Muscle of leg (tissue), 3 donors: ENCODE measurements at regions not wholly inside any gene's neighbourhood (a gene's known extent, or its start where the extent isn't known, plus 50 kb on each side); places are given as distances from the start of the nearest gene placed in this dataset.

ENCODE experiments used
- DNase-seq: peaks from one replicate; pipeline ENCODE4 v3.0.0; 2013
- H3K27ac ChIP-seq: one replicate; pipeline ENCODE4 v1.5.1; 2013; ENCODE audit warnings: mild to moderate bottlenecking, low read length, control low read depth
- H3K27me3 ChIP-seq: one replicate; pipeline ENCODE4 v1.6.1; 2013; ENCODE audit warnings: low read length; ENCODE audit not compliant: control insufficient read depth, insufficient read depth
- H3K36me3 ChIP-seq: one replicate; pipeline ENCODE4 v1.6.1; 2013; ENCODE audit warnings: low read length; ENCODE audit not compliant: control insufficient read depth, insufficient read depth
- H3K4me1 ChIP-seq: one replicate; pipeline ENCODE4 v1.6.1; 2013; ENCODE audit warnings: low read length; ENCODE audit not compliant: control insufficient read depth, insufficient read depth
- H3K4me3 ChIP-seq: one replicate; pipeline ENCODE4 v1.5.1; 2013; ENCODE audit warnings: low read length, control low read depth
- H3K9me3 ChIP-seq: replicated peaks from 2 replicates; pipeline ENCODE4 v1.6.1; 2013; ENCODE audit warnings: low read depth, low read length; ENCODE audit not compliant: control insufficient read depth
- WGBS: methylation state at CpG from one replicate; pipeline ENCODE4 v1.1.5; 2013; ENCODE audit warnings: missing lambda C conversion rate; ENCODE audit not compliant: insufficient coverage; 5-methylcytosine and 5-hydroxymethylcytosine counted together

GRCh38 chr4:187786190-187786589 lies 209.4 kb upstream of the ZFP42 start:
- H3K9me3 ChIP-seq, result peaks cover 7% of the 10 kb centered on the region
- H3K27ac ChIP-seq, result no peak overlapping the region
- no peaks in the 10 kb centered on the region for H3K36me3 ChIP-seq
- no peak overlapping the region for H3K4me3 ChIP-seq
- H3K4me1 ChIP-seq, result no peaks in the 10 kb centered on the region
- H3K27me3 ChIP-seq, result no peaks in the 10 kb centered on the region
- DNase-seq, result no peak

GRCh38 chr4:187789078-187789477 lies 206.5 kb upstream of the ZFP42 start:
- Histone ChIP-seq H3K36me3 (no peaks in the 10 kb centered on the region), H3K27me3 (no peaks in the 10 kb centered on the region), H3K27ac (no peak overlapping the region), H3K9me3 (peaks cover 7% of the 10 kb centered on the region), H3K4me1 (no peaks in the 10 kb centered on the region), H3K4me3 (no peak overlapping the region)
- DNase-seq, result no peak
- 93% methylated on average over 6 of the region's 9 CpGs for whole genome bisulfite sequencing

GRCh38 chr4:187795737-187796136 lies 199.8 kb upstream of the ZFP42 start:
- H3K4me3 ChIP-seq, result no peak overlapping the region
- no peak for DNase-seq
- H3K36me3 ChIP-seq, result no peaks in the 10 kb centered on the region
- H3K27me3 ChIP-seq, result no peaks in the 10 kb centered on the region
- H3K4me1 ChIP-seq, result no peaks in the 10 kb centered on the region
- peaks cover 11% of the 10 kb centered on the region for H3K9me3 ChIP-seq
- H3K27ac ChIP-seq, result no peak overlapping the region

- Histone ChIP-seq H3K36me3 (no peaks in the 10 kb centered on the region), H3K27me3 (no peaks in the 10 kb centered on the region), H3K4me1 (no peaks in the 10 kb centered on the region), H3K27ac (no peak overlapping the region), H3K4me3 (no peak overlapping the region), H3K9me3 (peaks cover 11% of the 10 kb centered on the region)
- DNase-seq, result no peak
- 91% methylated on average over 6 of the region's 8 CpGs for WGBS
Measured at GRCh38 chr4:187798385-187798784, 197.2 kb upstream of the ZFP42 start.

- Histone ChIP-seq H3K27ac (no peak overlapping the region), H3K4me1 (no peaks in the 10 kb centered on the region), H3K9me3 (peaks cover 11% of the 10 kb centered on the region), H3K27me3 (no peaks in the 10 kb centered on the region), H3K4me3 (no peak overlapping the region), H3K36me3 (no peaks in the 10 kb centered on the region)
- WGBS, result no CpG with 5 or more reads among the region's 2 CpGs
- DNase-seq, result no peak
Measured at GRCh38 chr4:187799735-187800134, 195.8 kb upstream of the ZFP42 start.

GRCh38 chr4:187811591-187811990 lies 184.0 kb upstream of the ZFP42 start:
- Histone ChIP-seq H3K27ac (no peak overlapping the region), H3K4me3 (no peak overlapping the region), H3K9me3 (no peaks in the 10 kb centered on the region), H3K36me3 (no peaks in the 10 kb centered on the region), H3K4me1 (no peaks in the 10 kb centered on the region), H3K27me3 (no peaks in the 10 kb centered on the region)
- DNase-seq, result no peak
- 43% methylated on average over 5 of the region's 9 CpGs for WGBS

- Histone ChIP-seq H3K9me3 (no peaks in the 10 kb centered on the region), H3K27me3 (no peaks in the 10 kb centered on the region), H3K27ac (peak overlapping the region; percentile 22), H3K36me3 (no peaks in the 10 kb centered on the region), H3K4me3 (peak overlapping the region; percentile 30), H3K4me1 (no peaks in the 10 kb centered on the region)
- WGBS, result 84% methylated on average over 26 of the region's 28 CpGs
- DNase-seq, result peak; percentile 7
Measured at GRCh38 chr4:187814737-187815465, 180.7 kb upstream of the ZFP42 start.

GRCh38 chr4:187826725-187827124 lies 168.8 kb upstream of the ZFP42 start:
- DNase-seq, result no peak
- no peaks in the 10 kb centered on the region for H3K36me3 ChIP-seq
- no peak overlapping the region for H3K27ac ChIP-seq
- 74% methylated on average over 7 of the region's 8 CpGs for WGBS
- no peaks in the 10 kb centered on the region for H3K9me3 ChIP-seq
- H3K4me1 ChIP-seq, result no peaks in the 10 kb centered on the region
- H3K4me3 ChIP-seq, result no peak overlapping the region
- H3K27me3 ChIP-seq, result no peaks in the 10 kb centered on the region

GRCh38 chr4:187827631-187828030 lies 167.9 kb upstream of the ZFP42 start:
- no peaks in the 10 kb centered on the region for H3K27me3 ChIP-seq
- DNase-seq, result peak; percentile 32
- 46% methylated on average over 4 of the region's 6 CpGs for WGBS

GRCh38 chr4:187839765-187840164 lies 155.8 kb upstream of the ZFP42 start:
- Histone ChIP-seq H3K9me3 (no peaks in the 10 kb centered on the region), H3K27me3 (no peaks in the 10 kb centered on the region), H3K27ac (no peak overlapping the region), H3K4me3 (no peak overlapping the region), H3K36me3 (no peaks in the 10 kb centered on the region), H3K4me1 (no peaks in the 10 kb centered on the region)
- no peak for DNase-seq

More at GRCh38 chr4:187827631-187828030, 167.9 kb upstream of the ZFP42 start:
- Histone ChIP-seq H3K4me3 (no peak overlapping the region), H3K4me1 (no peaks in the 10 kb centered on the region), H3K36me3 (no peaks in the 10 kb centered on the region), H3K27ac (no peak overlapping the region), H3K9me3 (peaks cover 3% of the 10 kb centered on the region)

GRCh38 chr4:187840814-187841213 lies 154.8 kb upstream of the ZFP42 start:
- DNase-seq, result no peak
- H3K27me3 ChIP-seq, result no peaks in the 10 kb centered on the region
- H3K4me3 ChIP-seq, result no peak overlapping the region
- no peak overlapping the region for H3K27ac ChIP-seq
- 60% methylated on average over 2 of the region's 2 CpGs for WGBS
- no peaks in the 10 kb centered on the region for H3K9me3 ChIP-seq
- H3K36me3 ChIP-seq, result no peaks in the 10 kb centered on the region
- H3K4me1 ChIP-seq, result no peaks in the 10 kb centered on the region
